ENCODE measurements at regions not wholly inside any gene's neighbourhood (a gene's known extent, or its start where the extent isn't known, plus 50 kb on each side); places are given as distances from the start of the nearest gene placed in this dataset.

- no peaks in the 10 kb centered on the region for H3K27me3 ChIP-seq (ENCODE audit: control insufficient read depth, insufficient read depth, low read length)
- intact Hi-C loops (cut with micrococcal nuclease) (no loop called here), in situ Hi-C loops (cut with MboI; ENCODE audit: low sequenced_read_pairs) (no loop called here), dilution Hi-C loops (cut with HindIII; ENCODE audit: low sequenced_read_pairs, unreplicated experiment) (no loop called here)
- H2BK120ac ChIP-seq (ENCODE audit: low read depth, low read length), result no peak overlapping the region
- no peak overlapping the region for H2AK9ac ChIP-seq (replicated peaks; ENCODE audit: low read depth, low read length, poor library complexity)
- WGBS, 2 experiments (ENCODE audit: extremely low coverage in 2 of 2, insufficient read length in 1 of 2), result no CpG with 5 or more reads among the region's 4 CpGs
- H3K4me1 ChIP-seq (ENCODE audit: control insufficient read depth, insufficient read depth, low read length), result no peaks in the 10 kb centered on the region
- peaks cover 5% of the 10 kb centered on the region; the same call in 1 of the 2 replicates for H3K9me1 ChIP-seq (ENCODE audit: insufficient read depth, low read length)
- TF ChIP-seq, protein P1, sequence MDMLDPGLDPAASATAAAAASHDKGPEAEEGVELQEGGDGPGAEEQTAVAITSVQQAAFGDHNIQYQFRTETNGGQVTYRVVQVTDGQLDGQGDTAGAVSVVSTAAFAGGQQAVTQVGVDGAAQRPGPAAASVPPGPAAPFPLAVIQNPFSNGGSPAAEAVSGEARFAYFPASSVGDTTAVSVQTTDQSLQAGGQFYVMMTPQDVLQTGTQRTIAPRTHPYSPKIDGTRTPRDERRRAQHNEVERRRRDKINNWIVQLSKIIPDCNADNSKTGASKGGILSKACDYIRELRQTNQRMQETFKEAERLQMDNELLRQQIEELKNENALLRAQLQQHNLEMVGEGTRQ (IDR thresholded peaks at IDR 0.05; ENCODE audit: low read depth, low read length), result no peak
- TF ChIP-seq RCOR1 (IDR thresholded peaks at IDR 0.05; ENCODE audit: insufficient replicate concordance, low read length), result no peak
- no peak for TF ChIP-seq CTCF (conservative IDR thresholded peaks at IDR 0.05; ENCODE audit: low read depth, low read length)
- TF ChIP-seq NFE2L2 (IDR thresholded peaks at IDR 0.05; ENCODE audit: low read depth, low read length), result no peak
- no peak for TF ChIP-seq RAD21 (IDR thresholded peaks at IDR 0.05; ENCODE audit: low read length)
- TF ChIP-seq FOS (IDR thresholded peaks at IDR 0.05; ENCODE audit: low read depth, low read length), result no peak
- TF ChIP-seq RFX5 (IDR thresholded peaks at IDR 0.05; ENCODE audit: low read depth, low read length), result no peak
- no peak for TF ChIP-seq POLR2A (IDR thresholded peaks at IDR 0.05; ENCODE audit: low read depth, low read length)
- TF ChIP-seq BHLHE40 (IDR thresholded peaks at IDR 0.05; ENCODE audit: low read depth, low read length), result no peak
- no peak for TF ChIP-seq MAZ (IDR thresholded peaks at IDR 0.05; ENCODE audit: borderline replicate concordance, low read depth, low read length)
- no peak for TF ChIP-seq MAFK (IDR thresholded peaks at IDR 0.05; ENCODE audit: low read depth, low read length)
- CTCF ChIA-PET, result interaction anchor here (0.6 kb wide), 1 partner anchor 189 kb away, joined by 3 read pairs; no protein-coding TSS in a partner anchor
- no peak overlapping the region for H3K18ac ChIP-seq (ENCODE audit: low read depth, low read length)
- H3K79me1 ChIP-seq (ENCODE audit: low read depth in 1 of 2, low read length in 2 of 2), result no peaks in the 10 kb centered on the region
- H2AFZ ChIP-seq (replicated peaks; ENCODE audit: low read length, poor library complexity), result no peak overlapping the region
- no peak overlapping the region for H3K14ac ChIP-seq (replicated peaks; ENCODE audit: low read depth, low read length)
- H3K56ac ChIP-seq (ENCODE audit: extremely low read depth, insufficient read depth, low read length), result no peak overlapping the region
- no peak for DNase-seq
- H2BK15ac ChIP-seq (ENCODE audit: low read depth, low read length), result no peak overlapping the region
- H2BK20ac ChIP-seq (ENCODE audit: low read depth, low read length), result no peak overlapping the region
- no peaks in the 10 kb centered on the region; the same call in 1 of the 2 replicates for H3K9me3 ChIP-seq (ENCODE audit: control insufficient read depth, insufficient read depth, low read length)
- H3K9ac ChIP-seq (ENCODE audit: low read depth, low read length), result no peak overlapping the region
- H3K27ac ChIP-seq (ENCODE audit: insufficient read depth, low read length), result no peak overlapping the region
- no peak overlapping the region for H4K8ac ChIP-seq (ENCODE audit: low read depth in 2 of 2, low read length in 2 of 2)
- no peak overlapping the region for H2BK5ac ChIP-seq (ENCODE audit: low read depth, low read length, poor library complexity, severe bottlenecking)
- H3K4ac ChIP-seq (ENCODE audit: low read depth, low read length), result no peak overlapping the region
- H3K4me2 ChIP-seq (ENCODE audit: low read depth, low read length), result no peak overlapping the region
- BruUV-seq (replicated peaks), result no TSS peak
- POLR2A ChIA-PET (ENCODE audit: unreplicated experiment), result no interaction called here
- no peak overlapping the region for H3K23ac ChIP-seq (ENCODE audit: low read depth, low read length)
- no peak overlapping the region for H4K91ac ChIP-seq (ENCODE audit: insufficient read depth, low read depth, low read length)
- H3K4me3 ChIP-seq (ENCODE audit: insufficient read depth, low read depth, low read length), result no peak overlapping the region
- H4K5ac ChIP-seq (ENCODE audit: low read depth, low read length), result no peak overlapping the region
- no peak for ATAC-seq (ENCODE audit: low read depth)
- H2AK5ac ChIP-seq (ENCODE audit: low read depth, low read length), result no peak overlapping the region
- H3K36me3 ChIP-seq (ENCODE audit: control insufficient read depth, insufficient read depth, low read length), result no peaks in the 10 kb centered on the region
- H4K20me1 ChIP-seq (ENCODE audit: insufficient read depth, low read length), result no peaks in the 10 kb centered on the region
Measured at GRCh38 chr1:8163039-8163438, 136.9 kb upstream of the ERRFI1 start.
